ENCODE measurements at regions not wholly inside any gene's neighbourhood (a gene's known extent, or its start where the extent isn't known, plus 50 kb on each side); places are given as distances from the start of the nearest gene placed in this dataset.

DNA sequence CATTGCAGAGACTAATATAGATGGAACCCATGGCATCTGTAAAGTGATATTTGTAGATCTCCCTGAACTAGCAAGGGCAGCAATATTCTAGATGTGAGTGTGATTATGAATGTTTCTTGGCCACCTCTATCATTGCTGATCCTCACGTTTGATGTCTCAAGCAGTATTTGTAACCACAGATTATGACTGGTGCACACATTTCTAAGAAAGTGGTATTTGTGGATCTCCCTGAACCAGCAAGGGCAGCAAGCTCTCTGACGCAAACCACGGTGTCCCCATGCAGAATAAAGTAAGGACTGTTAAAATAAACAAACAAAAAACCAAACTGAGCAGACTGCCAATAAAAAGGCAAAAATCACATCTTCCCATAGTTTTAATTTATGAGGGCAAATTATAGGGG, 301.3 kb downstream of the CSNK1G3 start:
- TF ChIP-seq, protein P1, sequence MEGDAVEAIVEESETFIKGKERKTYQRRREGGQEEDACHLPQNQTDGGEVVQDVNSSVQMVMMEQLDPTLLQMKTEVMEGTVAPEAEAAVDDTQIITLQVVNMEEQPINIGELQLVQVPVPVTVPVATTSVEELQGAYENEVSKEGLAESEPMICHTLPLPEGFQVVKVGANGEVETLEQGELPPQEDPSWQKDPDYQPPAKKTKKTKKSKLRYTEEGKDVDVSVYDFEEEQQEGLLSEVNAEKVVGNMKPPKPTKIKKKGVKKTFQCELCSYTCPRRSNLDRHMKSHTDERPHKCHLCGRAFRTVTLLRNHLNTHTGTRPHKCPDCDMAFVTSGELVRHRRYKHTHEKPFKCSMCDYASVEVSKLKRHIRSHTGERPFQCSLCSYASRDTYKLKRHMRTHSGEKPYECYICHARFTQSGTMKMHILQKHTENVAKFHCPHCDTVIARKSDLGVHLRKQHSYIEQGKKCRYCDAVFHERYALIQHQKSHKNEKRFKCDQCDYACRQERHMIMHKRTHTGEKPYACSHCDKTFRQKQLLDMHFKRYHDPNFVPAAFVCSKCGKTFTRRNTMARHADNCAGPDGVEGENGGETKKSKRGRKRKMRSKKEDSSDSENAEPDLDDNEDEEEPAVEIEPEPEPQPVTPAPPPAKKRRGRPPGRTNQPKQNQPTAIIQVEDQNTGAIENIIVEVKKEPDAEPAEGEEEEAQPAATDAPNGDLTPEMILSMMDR (IDR thresholded peaks at IDR 0.05; ENCODE audit: low read depth, low read length) = no peak
- H3K4me3 ChIP-seq (ENCODE audit: low read depth, low read length) = no peak overlapping the region

DNA sequence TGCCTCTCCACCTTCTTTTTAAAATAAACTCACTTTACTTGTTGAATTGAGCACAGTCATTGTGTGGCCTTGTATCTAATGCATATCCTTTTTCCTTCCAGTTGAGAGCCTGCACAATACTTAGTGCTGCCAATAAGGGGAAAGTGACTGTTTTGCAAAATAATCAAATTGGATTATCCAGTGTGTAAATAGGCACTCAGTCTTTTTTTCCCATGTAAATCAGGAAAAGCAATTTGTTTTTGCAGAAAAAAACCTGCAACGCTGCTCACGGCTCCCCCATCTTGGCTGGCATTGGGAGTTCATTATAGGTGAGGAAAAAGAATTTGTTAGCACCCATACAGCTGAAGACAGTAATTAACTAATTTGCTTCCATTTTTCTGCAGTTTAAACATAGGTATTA, 299.9 kb downstream of the CSNK1G3 start:
- H3K4me3 ChIP-seq (ENCODE audit: low read depth, low read length) = no peak overlapping the region
- TF ChIP-seq, protein P1 (IDR thresholded peaks at IDR 0.05; ENCODE audit: low read depth, low read length) = no peak

DNA sequence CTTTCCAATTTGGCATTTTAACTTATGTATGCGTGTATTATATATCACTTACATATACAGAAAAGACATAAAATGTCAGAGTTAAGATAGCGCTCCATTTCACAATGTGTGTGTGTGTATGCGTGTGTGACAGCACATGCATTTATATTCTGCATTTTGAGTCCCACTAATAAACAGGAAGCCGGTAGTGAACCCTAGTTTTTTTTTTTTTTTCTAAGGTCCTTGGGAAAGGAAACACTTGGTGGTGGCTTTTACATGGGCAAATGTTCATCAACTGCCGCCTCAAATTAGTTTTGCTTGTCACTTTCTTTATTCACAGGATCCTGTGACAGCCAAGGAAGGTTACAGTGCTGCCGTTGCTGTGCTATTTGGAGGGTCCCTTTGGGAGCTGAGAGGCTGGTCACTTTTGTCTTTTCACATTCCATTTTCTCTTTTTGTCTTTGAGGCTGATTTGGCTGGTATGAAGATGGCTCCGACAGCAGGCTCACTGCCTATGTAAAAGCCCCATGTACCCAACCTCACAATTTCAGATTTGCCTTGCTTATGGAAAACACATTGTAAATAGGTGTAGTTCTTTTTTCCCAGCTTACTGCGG, 298.9 kb downstream of the CSNK1G3 start:
- H3K4me3 ChIP-seq (ENCODE audit: low read depth, low read length) = no peak overlapping the region
- TF ChIP-seq, protein P1 (IDR thresholded peaks at IDR 0.05; ENCODE audit: low read depth, low read length) = no peak

DNA sequence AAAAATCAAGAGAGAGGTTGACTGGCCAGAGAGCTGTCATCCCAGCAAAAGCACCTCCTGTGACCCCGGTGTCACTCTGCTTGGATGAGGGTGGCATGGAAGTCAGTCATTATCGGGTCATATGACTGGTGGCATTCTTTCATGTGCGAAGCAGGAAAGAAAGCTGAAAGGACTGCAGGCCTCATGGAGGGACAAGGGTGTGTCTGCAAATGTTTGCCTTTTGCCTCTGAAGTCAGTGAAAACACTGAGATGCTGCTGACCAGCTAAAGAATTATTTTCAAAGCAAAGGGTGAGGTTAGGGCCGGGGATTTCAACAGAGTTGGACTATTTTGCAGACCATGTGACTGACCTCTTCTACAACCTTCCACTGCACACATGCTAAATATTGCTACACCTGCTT, 298.3 kb downstream of the CSNK1G3 start:
- H3K4me3 ChIP-seq (ENCODE audit: low read depth, low read length) = no peak overlapping the region
- TF ChIP-seq, protein P1 (IDR thresholded peaks at IDR 0.05; ENCODE audit: low read depth, low read length) = no peak

DNA sequence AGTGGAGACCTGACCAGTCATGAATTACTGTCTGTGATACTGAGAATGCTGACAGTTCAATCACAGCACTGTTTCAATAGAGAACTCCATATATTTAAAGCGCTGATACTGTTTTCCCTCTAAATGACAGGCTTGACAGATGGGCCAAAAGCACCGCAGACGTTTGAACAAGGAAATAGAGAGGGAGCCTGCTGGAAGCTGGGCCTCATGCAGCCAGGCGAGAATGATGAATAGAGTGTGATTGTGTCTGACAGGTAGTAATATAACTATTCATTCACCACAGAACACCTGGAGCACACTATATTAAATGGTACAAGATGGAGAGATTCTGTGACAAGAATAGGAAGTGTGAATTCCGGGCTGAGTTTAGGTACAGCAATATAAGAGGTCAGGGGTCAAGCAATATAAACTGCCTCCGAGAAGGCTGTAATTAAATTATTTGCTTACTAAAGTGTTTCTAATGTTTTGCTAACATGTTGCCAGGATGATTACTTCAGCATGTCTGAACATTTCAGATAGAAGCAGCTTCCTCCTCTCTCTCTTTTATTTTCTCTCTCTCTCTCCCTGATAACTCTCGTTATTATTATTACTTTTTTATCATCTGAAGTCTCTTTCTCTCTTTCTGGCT, 297.7 kb downstream of the CSNK1G3 start:
- TF ChIP-seq, protein P1 (IDR thresholded peaks at IDR 0.05; ENCODE audit: low read depth, low read length) = no peak
- no peak overlapping the region for H3K4me3 ChIP-seq (ENCODE audit: low read depth, low read length)

DNA sequence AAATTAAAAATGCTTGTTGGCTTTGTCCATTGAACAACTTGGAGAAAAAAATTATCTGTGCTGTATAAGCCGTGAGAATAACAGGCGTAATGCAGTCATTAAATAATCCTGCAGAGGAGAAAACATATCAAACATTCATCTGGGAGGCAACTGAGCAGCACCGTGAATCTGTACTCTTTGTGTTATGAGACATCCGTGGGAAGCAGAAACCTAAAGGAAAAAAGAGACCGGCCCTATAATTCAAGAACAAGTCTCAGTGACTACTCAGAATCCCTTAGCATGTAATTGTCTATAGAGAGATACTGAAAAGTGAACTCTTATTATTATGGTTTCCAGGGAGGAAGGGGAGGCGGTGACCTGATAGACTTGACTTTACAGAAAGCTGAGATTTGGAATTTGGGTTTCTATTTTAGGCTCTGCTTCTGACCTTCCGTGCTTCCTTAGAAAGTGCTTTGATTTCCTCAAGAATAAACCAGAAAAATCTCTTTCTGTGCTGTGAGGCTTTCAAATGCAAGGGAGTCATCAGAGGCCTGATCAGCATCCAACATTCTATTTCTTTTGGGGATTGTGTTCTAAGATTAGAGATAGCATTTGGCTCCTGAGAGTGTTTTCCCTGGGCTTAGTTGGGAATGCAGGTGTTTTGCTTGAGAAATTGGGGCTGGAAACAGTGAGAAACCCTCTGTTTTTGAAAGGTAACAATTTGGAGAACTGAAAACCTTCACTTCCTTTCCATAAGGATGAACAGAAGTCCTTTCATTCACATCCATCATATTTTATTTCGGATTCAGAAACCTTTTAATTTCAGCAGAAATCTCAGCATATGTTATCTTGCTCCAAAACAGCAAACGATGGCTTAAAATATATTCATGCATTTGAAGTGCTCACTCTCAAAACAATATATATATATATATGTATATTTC, 296.7 kb downstream of the CSNK1G3 start:
- no peak overlapping the region for H3K4me3 ChIP-seq (ENCODE audit: low read depth, low read length)
- TF ChIP-seq, protein P1 (IDR thresholded peaks at IDR 0.05; ENCODE audit: low read depth, low read length) = no peak

All from WI38 (cell line).